Stimulated activated memory B cell treated with anti-CD40 and anti-IgM and Interleukin-4, amounts not matched to agents 10 μg/mL and 1 μg/mL and 100 μg/mL, for 72 hours (primary cell): ENCODE measurements at regions not wholly inside any gene's neighbourhood (a gene's known extent, or its start where the extent isn't known, plus 50 kb on each side); places are given as distances from the start of the nearest gene placed in this dataset.
"Not testable (repeated sequence)": the region's sequence is repeated elsewhere in the genome, so short reads cannot be mapped to it uniquely, and the experiment has no call there.

Experiments used
- ATAC-seq: fragments of 150-1000 bp; cut with Tn5 transposase; 2 replicates; pipeline ENCODE4 v1.10.0; 2021
- H3K27ac Mint-ChIP-seq: one replicate; pipeline ENCODE4 v1.8.0; 2022; ENCODE audit warnings: mild to moderate bottlenecking, mixed read lengths
- H3K27me3 Mint-ChIP-seq: one replicate; pipeline ENCODE4 v1.8.0; 2022; ENCODE audit warnings: mixed read lengths
- H3K36me3 Mint-ChIP-seq: one replicate; pipeline ENCODE4 v1.8.0; 2022; ENCODE audit warnings: mixed read lengths
- H3K4me1 Mint-ChIP-seq: one replicate; pipeline ENCODE4 v1.8.0; 2022; ENCODE audit warnings: mixed read lengths
- H3K4me3 Mint-ChIP-seq: one replicate; pipeline ENCODE4 v1.8.0; 2022; ENCODE audit warnings: mild to moderate bottlenecking, moderate library complexity, mixed read lengths
- H3K9me3 Mint-ChIP-seq: one replicate; pipeline ENCODE4 v1.8.0; 2022; ENCODE audit warnings: mixed read lengths

DNA sequence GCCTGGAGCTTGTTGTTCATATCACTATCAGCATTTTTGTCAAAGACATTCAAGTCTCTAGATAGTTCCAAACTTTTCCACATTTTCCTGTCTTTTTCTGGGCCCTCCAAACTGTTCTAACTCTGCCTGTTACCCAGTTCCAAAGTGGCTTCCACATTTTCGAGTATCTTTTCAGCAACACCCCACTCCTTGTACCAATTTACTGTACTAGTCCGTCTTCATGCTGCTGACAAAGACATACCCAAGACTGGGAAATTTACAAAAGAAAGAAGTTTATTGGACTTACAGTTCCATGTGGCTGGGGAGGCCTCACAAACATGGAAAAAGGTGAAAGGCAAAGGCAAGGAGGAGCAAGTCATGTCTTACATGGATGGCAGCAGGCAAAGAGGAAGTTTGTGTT lies 575.2 kb upstream of the ACVR2A start:
- ATAC-seq, H3K27ac Mint-ChIP-seq, H3K4me3 Mint-ChIP-seq, H3K4me1 Mint-ChIP-seq, H3K36me3 Mint-ChIP-seq, H3K27me3 Mint-ChIP-seq: not testable (repeated sequence)
- peaks cover 15% of the 10 kb centered on the region for H3K9me3 Mint-ChIP-seq

DNA sequence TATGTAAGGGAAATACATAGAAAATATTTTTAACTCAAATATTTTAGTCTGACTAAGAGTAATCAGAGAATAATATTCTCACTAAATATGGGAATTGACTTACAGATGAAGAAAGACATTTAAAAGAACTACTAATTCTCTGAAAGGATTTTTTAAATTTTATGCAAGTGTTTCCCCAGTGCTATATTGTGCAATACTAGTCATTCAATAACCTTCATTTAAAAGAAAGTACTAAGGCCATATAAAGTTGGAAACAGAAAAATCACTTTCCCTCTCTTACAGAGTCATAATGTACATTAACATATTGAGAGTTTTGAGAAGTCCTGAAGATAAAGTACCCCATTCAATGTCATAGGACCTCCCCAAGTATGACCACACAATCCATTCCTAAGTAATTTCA lies 584.6 kb upstream of the ACVR2A start:
- H3K9me3 Mint-ChIP-seq = peaks cover 6% of the 10 kb centered on the region
- H3K36me3 Mint-ChIP-seq = no peaks in the 10 kb centered on the region
- no peaks in the 10 kb centered on the region for H3K4me1 Mint-ChIP-seq
- no peak overlapping the region for H3K4me3 Mint-ChIP-seq
- H3K27me3 Mint-ChIP-seq = no peaks in the 10 kb centered on the region
- no peak for ATAC-seq
- no peak overlapping the region for H3K27ac Mint-ChIP-seq

DNA sequence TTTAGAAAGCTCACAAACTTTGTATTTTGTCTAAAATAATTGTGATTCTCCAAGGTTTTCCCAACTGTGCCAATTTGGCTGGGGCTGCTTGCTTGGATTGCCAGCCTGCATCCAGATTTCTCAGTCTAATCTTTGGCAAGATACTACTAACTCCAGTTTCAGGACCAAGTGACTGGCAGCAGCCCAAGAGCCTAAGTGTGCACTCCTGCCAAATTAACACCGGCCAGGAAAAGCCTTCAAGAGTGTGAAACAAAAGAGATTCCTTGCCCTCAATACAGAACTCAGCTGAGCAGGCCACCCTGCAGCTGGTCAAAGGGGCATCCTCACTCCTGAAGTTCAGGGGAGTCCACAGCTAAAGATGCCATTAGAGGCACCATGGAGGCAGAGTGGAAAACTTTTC lies 589.0 kb upstream of the ACVR2A start:
- Mint-ChIP-seq H3K27me3 (no peaks in the 10 kb centered on the region), H3K4me1 (no peaks in the 10 kb centered on the region), H3K36me3 (no peaks in the 10 kb centered on the region), H3K27ac (no peak overlapping the region), H3K9me3 (peaks cover 6% of the 10 kb centered on the region), H3K4me3 (no peak overlapping the region)
- ATAC-seq = no peak

DNA sequence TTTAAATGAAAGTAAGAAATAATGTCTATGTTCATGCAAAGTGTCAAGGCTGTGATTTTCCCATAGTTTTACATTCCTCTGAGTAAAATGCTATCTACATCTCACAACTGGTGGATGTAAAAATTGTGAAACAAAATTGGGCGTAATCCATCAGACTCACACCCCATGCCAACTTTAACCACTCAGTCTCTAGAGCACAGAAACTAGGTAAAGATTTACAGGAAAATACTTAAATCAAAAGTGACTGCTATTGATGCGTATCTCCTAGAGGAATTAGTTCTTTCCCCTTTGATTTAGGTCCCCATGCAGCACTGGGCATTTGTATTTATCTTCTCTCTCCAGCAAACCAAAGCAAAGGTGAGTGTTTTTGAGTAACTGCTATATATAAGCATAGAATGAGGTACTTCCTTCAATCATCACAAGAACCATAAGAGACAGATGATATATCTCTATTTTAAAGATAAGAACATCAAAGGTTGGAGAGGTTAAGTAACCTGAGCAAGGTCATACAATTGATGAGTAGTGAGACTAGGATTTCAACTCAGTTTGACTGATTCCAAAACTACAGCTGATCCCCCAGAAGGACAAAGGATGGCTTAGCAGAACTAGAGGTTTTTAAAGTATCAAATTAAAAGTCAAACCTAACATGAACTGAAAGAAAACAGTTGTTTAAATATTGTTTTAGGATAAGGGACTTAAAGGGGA lies 594.0 kb upstream of the ACVR2A start:
- no peak for ATAC-seq
- H3K27me3 Mint-ChIP-seq = no peaks in the 10 kb centered on the region
- H3K36me3 Mint-ChIP-seq = no peaks in the 10 kb centered on the region
- H3K9me3 Mint-ChIP-seq = peaks cover 4% of the 10 kb centered on the region
- H3K27ac Mint-ChIP-seq = no peak overlapping the region
- H3K4me3 Mint-ChIP-seq = no peak overlapping the region
- no peaks in the 10 kb centered on the region for H3K4me1 Mint-ChIP-seq

DNA sequence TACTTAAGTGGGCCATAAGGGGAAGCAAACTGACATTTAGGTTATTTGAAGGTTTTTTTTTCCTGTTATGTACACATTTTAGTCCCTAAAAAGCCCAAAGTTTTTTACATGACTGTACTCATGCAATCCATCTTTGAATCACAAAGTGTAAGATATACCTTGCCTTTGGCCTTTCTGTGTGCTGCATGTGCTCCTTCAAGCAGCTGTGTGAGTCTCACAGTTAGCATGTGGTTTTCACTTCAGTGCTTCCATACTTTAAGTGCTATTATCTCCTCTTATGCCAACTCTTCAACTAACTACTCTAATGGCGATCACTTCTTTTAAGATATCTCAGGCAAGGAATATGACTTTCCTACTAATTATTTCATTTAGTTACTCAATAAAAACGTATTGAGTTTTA lies 597.1 kb upstream of the ACVR2A start:
- Mint-ChIP-seq H3K4me1 (no peaks in the 10 kb centered on the region), H3K36me3 (no peaks in the 10 kb centered on the region), H3K9me3 (peaks cover 1% of the 10 kb centered on the region), H3K27me3 (no peaks in the 10 kb centered on the region), H3K4me3 (no peak overlapping the region), H3K27ac (no peak overlapping the region)
- ATAC-seq = no peak

DNA sequence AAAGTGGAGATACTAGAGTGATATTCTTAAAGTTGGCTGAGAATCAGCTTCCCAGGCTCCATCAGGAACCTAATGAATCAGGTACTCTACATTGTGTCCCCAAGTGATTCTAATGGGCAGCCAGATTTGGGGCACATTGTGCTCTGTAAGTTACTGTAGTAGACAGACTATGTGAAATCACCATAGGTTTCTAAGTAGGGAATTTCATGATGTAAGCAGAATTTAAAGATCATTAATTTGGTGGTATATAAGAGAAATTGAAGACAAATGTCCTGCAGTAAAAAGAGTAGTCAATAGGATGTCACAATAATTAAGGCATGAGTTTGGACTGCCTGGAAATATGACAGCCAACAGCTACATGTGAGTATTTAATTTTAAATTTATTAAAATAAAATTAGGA lies 602.4 kb upstream of the ACVR2A start:
- no peaks in the 10 kb centered on the region for H3K4me1 Mint-ChIP-seq
- no peaks in the 10 kb centered on the region for H3K9me3 Mint-ChIP-seq
- no peak for ATAC-seq
- no peak overlapping the region for H3K4me3 Mint-ChIP-seq
- H3K27ac Mint-ChIP-seq = no peak overlapping the region
- H3K27me3 Mint-ChIP-seq = no peaks in the 10 kb centered on the region
- no peaks in the 10 kb centered on the region for H3K36me3 Mint-ChIP-seq

DNA sequence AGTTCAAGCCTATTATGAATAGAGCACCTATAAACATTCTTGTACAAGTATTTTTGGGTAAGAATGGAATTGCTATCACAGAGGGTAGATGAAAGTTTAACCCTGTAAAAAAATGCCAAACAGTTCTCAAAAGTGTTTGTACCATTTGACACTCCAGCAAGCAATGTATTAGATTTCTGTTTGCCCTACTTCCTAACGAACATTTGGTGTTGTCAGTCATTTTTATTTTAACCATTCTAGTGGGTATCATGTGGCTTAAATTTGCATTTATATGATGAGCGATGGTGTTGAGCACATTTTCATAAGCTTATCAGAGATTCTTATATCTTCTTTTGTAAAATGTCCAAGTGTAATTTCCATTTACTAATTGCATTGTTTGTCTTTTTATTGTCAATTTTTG lies 608.2 kb upstream of the ACVR2A start:
- Mint-ChIP-seq H3K9me3 (no peaks in the 10 kb centered on the region), H3K4me3 (no peak overlapping the region), H3K27me3 (no peaks in the 10 kb centered on the region), H3K4me1 (no peaks in the 10 kb centered on the region), H3K36me3 (no peaks in the 10 kb centered on the region), H3K27ac (no peak overlapping the region)
- ATAC-seq = no peak

DNA sequence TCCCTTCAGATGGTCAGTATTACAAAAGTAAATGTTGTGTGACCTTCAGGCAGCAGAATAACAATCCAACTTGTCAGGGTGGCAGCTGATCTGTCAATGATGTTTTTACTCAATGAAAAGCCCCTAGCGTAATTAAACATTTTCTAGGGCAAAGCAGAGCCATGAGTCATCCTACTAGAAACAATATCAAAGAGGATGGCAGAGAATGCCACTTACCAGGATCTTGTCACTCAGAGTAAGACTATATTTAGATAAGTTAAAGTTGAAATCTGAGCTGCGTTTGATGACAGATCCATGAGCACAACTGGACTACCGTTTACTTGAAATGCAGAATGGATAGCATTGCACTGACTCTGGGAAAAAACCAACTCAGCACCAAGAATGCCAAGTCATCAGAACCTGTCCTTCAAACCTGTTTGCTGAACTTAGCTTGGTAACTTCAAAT lies 612.6 kb upstream of the ACVR2A start:
- Mint-ChIP-seq H3K27me3 (no peaks in the 10 kb centered on the region), H3K27ac (no peak overlapping the region), H3K36me3 (no peaks in the 10 kb centered on the region), H3K4me3 (no peak overlapping the region), H3K9me3 (no peaks in the 10 kb centered on the region), H3K4me1 (no peaks in the 10 kb centered on the region)
- no peak for ATAC-seq

DNA sequence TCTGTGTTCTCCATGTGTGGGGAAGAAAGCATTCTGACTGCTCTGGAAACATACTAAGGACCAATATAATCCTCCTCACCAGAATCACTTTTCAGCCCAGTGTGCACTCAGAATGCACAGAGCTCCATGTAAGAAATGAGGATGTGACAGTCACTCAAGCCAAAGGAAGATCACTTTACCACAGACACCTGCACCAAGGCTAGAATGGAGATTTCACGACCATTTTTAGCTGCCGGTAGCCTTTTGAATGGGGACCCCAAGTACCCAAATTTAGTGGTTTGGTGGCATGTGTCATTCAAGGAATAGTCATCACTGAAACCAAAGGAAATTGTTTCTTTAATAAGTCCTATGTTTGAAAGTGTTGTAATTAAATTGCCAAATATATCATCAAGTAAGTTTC lies 613.2 kb upstream of the ACVR2A start:
- no peak overlapping the region for H3K27ac Mint-ChIP-seq
- H3K36me3 Mint-ChIP-seq = no peaks in the 10 kb centered on the region
- no peak for ATAC-seq
- H3K4me3 Mint-ChIP-seq = no peak overlapping the region
- H3K4me1 Mint-ChIP-seq = no peaks in the 10 kb centered on the region
- H3K27me3 Mint-ChIP-seq = no peaks in the 10 kb centered on the region
- no peaks in the 10 kb centered on the region for H3K9me3 Mint-ChIP-seq

DNA sequence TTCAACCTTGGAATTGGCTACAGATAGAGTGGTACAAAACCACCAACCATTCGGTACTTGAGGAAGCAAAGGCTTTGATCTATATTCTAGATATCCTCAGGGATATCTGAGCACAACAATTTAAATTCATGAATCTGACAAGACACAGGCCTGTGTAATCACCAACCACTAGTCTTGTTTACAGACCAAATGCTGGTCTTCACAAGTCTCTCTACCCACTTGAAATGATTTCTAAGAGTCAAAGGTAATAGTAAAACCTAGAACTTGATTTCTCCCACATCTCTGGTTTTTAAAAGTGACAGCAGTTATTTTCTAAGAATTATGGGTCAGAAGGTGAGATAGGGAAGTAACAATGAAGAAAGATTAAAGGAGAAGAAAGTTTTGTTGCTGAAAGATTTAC lies 613.7 kb upstream of the ACVR2A start:
- H3K27ac Mint-ChIP-seq = no peak overlapping the region
- no peak overlapping the region for H3K4me3 Mint-ChIP-seq
- no peaks in the 10 kb centered on the region for H3K4me1 Mint-ChIP-seq
- no peaks in the 10 kb centered on the region for H3K36me3 Mint-ChIP-seq
- H3K27me3 Mint-ChIP-seq = no peaks in the 10 kb centered on the region
- no peak for ATAC-seq
- H3K9me3 Mint-ChIP-seq = no peaks in the 10 kb centered on the region

DNA sequence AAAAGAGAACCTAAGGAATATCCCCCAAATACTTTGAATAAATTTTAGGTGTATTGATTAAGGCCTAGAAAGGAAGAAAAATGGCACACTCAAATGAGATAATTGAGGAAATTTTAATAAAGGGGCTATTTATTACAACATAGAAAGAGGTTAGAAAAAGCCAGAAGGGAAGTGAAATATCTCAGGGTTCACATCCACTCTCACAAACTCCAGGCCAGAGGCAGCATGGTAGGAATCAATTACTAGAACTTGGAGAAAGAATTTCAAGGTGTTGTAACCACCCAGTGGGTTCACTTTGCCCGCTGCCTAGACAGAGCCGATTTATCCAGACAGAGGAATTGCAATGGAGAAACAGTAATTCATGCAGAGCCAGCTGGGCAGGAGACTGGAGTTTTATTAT lies 617.5 kb upstream of the ACVR2A start:
- H3K4me1 Mint-ChIP-seq = no peaks in the 10 kb centered on the region
- ATAC-seq = no peak
- H3K27ac Mint-ChIP-seq = no peak overlapping the region
- H3K36me3 Mint-ChIP-seq = no peaks in the 10 kb centered on the region
- no peaks in the 10 kb centered on the region for H3K9me3 Mint-ChIP-seq
- no peak overlapping the region for H3K4me3 Mint-ChIP-seq
- H3K27me3 Mint-ChIP-seq = no peaks in the 10 kb centered on the region

DNA sequence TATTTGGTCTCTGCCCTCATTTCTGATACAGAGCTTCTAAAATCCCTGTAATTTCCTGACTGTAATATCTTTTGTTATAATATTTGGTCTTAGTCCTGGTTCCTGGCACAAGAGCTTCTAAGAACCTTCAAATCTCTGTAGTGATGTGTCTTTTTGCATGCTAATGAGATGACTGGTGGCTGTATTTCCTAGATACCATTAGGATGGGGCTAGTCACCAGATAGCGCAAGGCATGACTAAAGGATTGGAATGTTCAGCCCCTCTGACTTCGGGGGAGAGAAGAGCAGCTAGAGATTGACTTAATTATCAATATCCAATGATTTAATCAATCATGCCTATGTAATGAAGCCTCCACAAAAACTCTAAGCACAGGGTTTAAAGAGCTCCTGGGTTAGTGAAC lies 620.8 kb upstream of the ACVR2A start:
- no peak overlapping the region for H3K4me3 Mint-ChIP-seq
- H3K27ac Mint-ChIP-seq = no peak overlapping the region
- no peak for ATAC-seq
- peaks cover 2% of the 10 kb centered on the region for H3K9me3 Mint-ChIP-seq
- no peaks in the 10 kb centered on the region for H3K27me3 Mint-ChIP-seq
- H3K4me1 Mint-ChIP-seq = no peaks in the 10 kb centered on the region
- no peaks in the 10 kb centered on the region for H3K36me3 Mint-ChIP-seq

DNA sequence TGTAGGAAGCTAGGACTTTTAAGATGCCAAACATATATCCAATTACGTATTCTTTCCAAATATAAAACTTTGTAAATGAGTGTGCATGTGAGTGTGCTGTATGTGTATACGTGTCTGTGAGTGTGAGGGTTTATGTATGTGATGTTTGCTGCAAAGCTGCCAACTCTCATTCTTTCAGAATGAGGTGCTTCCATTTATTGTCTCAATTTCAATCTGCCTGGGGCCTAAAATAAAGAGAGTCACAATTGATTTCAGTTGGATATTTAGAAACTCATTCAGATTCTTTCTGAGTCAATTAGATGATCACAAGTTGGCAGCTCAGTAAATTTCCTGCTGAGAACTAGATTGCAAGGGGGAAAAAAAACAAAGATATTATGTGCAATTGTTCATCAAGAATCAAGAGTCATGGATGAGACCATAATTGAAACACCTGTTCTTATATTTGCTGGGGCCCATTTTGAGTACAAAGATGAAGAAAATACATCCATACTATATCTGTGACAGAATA lies 621.2 kb upstream of the ACVR2A start:
- ATAC-seq = no peak
- Mint-ChIP-seq H3K36me3 (no peaks in the 10 kb centered on the region), H3K9me3 (peaks cover 5% of the 10 kb centered on the region), H3K4me3 (no peak overlapping the region), H3K27me3 (no peaks in the 10 kb centered on the region), H3K4me1 (no peaks in the 10 kb centered on the region), H3K27ac (no peak overlapping the region)

DNA sequence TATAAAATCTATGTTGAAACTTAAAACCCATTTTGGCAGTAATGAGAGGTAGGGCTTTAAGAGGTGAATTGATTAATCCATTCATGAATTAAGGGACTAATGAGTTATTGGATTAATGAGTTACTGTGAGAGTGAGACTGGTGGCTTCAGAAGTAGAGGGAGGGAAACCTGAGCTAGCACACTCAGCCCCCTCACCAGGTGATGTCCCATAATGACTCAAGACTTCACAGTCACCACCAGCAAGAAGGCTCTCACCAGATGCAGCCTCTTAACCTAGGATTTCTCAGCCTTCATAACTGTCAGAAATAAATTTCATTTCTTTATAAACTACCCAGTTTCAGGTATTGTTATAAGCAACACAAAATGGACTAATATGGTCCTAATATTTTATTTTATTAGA lies 621.7 kb upstream of the ACVR2A start:
- ATAC-seq = no peak
- Mint-ChIP-seq H3K9me3 (peaks cover 5% of the 10 kb centered on the region), H3K27me3 (no peaks in the 10 kb centered on the region), H3K27ac (no peak overlapping the region), H3K4me3 (no peak overlapping the region), H3K36me3 (no peaks in the 10 kb centered on the region), H3K4me1 (no peaks in the 10 kb centered on the region)

DNA sequence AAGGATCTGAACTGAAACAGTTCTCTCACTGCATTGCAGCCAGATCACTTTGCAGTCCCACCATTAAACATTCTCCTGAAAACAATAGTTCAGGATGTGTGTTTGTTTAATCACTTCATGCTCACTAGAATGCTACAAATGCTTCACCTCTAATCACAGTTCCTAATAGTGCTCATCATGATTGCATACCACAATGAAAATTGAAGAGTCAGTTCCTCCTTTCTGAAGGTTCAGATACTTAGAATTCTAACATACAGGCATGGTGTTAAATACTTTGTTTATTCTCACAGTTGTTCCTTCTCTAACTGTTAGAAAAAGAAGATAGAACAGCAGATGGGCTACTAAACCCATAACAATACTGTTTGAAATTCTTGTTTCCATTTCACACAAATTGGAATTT lies 622.3 kb upstream of the ACVR2A start:
- no peaks in the 10 kb centered on the region for H3K36me3 Mint-ChIP-seq
- H3K4me3 Mint-ChIP-seq = no peak overlapping the region
- H3K4me1 Mint-ChIP-seq = no peaks in the 10 kb centered on the region
- no peaks in the 10 kb centered on the region for H3K27me3 Mint-ChIP-seq
- no peak overlapping the region for H3K27ac Mint-ChIP-seq
- H3K9me3 Mint-ChIP-seq = peaks cover 5% of the 10 kb centered on the region
- ATAC-seq = no peak

DNA sequence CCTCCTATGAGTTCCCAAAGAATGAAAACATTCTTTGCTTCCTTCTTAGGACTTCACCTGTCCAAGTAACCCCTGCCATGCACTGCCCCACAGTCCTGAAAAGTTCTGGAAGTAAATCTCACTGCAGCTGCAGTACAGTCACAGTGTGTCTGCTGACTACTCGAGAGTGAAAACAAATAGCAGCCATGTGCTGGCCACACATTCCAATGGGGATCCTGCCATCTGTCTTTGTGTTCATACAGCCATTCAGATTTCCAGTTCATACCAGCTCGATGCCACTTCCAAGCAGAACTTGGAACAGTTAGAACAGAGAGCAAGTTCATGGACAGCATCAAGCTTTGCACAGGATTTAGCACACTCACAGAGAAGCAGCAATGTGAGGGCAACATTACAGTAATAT lies 629.9 kb upstream of the ACVR2A start:
- no peak for ATAC-seq
- Mint-ChIP-seq H3K4me3 (no peak overlapping the region), H3K36me3 (no peaks in the 10 kb centered on the region), H3K4me1 (no peaks in the 10 kb centered on the region), H3K27ac (no peak overlapping the region), H3K27me3 (no peaks in the 10 kb centered on the region), H3K9me3 (peaks cover 8% of the 10 kb centered on the region)

DNA sequence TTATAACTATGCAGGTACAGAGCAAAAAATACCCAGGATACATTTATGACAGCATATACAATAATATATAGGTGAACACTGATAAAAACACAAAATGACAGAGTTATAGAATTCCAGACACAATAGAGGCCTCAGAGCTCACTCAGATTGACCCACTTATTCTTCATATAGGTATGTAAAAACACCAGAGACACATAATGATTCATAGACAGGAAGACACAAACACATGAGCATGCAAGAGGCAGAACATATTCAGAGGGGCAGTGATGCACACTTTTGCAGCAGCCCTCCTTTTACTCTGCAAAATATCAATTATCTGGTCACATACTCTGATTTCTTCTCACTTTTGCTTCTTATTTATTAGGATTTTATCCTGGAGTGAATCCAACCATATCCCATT lies 633.3 kb upstream of the ACVR2A start:
- Mint-ChIP-seq H3K36me3 (no peaks in the 10 kb centered on the region), H3K4me3 (no peak overlapping the region), H3K4me1 (no peaks in the 10 kb centered on the region), H3K27me3 (no peaks in the 10 kb centered on the region), H3K9me3 (peaks cover 3% of the 10 kb centered on the region), H3K27ac (no peak overlapping the region)
- ATAC-seq = no peak
